HFF-Myc (cell line): ENCODE measurements at regions not wholly inside any gene's neighbourhood (a gene's known extent, or its start where the extent isn't known, plus 50 kb on each side); places are given as distances from the start of the nearest gene placed in this dataset.

Source experiments
- DNase-seq: peaks from one replicate; pipeline ENCODE4 v3.0.0-alpha.2; 2011; ENCODE audit warnings: low read depth; ENCODE audit errors: extremely low read depth
- H3K4me3 ChIP-seq: replicated peaks from 2 replicates; pipeline ENCODE4 v1.5.1; 2011; ENCODE audit warnings: low read depth, mild to moderate bottlenecking, control low read depth, low read length
- CTCF ChIP-seq: IDR thresholded peaks from 2 replicates; pipeline ENCODE4 v1.5.1; 2012; ENCODE audit warnings: mild to moderate bottlenecking, low read depth, low read length, control low read depth; ENCODE audit errors: missing control alignments

GRCh38 chr21:43271452-43272020 lies 102.7 kb downstream of the CRYAA start:
- DNase-seq = no peak
- TF ChIP-seq CTCF = no peak
- H3K4me3 ChIP-seq = no peak overlapping the region

- H3K4me3 ChIP-seq = no peak overlapping the region
- no peak for TF ChIP-seq CTCF
- DNase-seq = no peak
These were observed 102.0 kb downstream of the CRYAA start for GRCh38 chr21:43270800-43271301.

- no peak for TF ChIP-seq CTCF
- no peak for DNase-seq
- no peak overlapping the region for H3K4me3 ChIP-seq
These were observed 101.3 kb downstream of the CRYAA start for GRCh38 chr21:43269957-43270705.

GRCh38 chr21:43269440-43269839 lies 100.6 kb downstream of the CRYAA start:
- no peak for DNase-seq
- TF ChIP-seq CTCF = peak; percentile 39
- H3K4me3 ChIP-seq = no peak overlapping the region

GRCh38 chr21:43268804-43269186 lies 100.0 kb downstream of the CRYAA start:
- TF ChIP-seq CTCF = no peak
- no peak for DNase-seq
- H3K4me3 ChIP-seq = no peak overlapping the region

GRCh38 chr21:43268086-43268803 lies 99.4 kb downstream of the CRYAA start:
- DNase-seq = no peak
- H3K4me3 ChIP-seq = no peak overlapping the region
- TF ChIP-seq CTCF = no peak
